ENCODE measurements at regions not wholly inside any gene's neighbourhood (a gene's known extent, or its start where the extent isn't known, plus 50 kb on each side); places are given as distances from the start of the nearest gene placed in this dataset.

- TF ChIP-seq CTCF (IDR thresholded peaks at IDR 0.05) (no peak), REST (IDR thresholded peaks at IDR 0.05; ENCODE audit: insufficient read depth in 1 of 2, low read depth in 2 of 2, low read length in 1 of 2) (no peak), POLR2AphosphoS5 (IDR thresholded peaks at IDR 0.05; ENCODE audit: low read depth, low read length) (no peak), SIN3A (IDR thresholded peaks at IDR 0.05; ENCODE audit: borderline replicate concordance, insufficient read depth, low read depth, low read length) (no peak), TCF7L2 (IDR thresholded peaks at IDR 0.05; ENCODE audit: low read depth, low read length) (no peak)
Measured at GRCh38 chr9:116039312-116039711, 114.3 kb upstream of the PAPPA start.
